ENCODE measurements at regions not wholly inside any gene's neighbourhood (a gene's known extent, or its start where the extent isn't known, plus 50 kb on each side); places are given as distances from the start of the nearest gene placed in this dataset.

DNA sequence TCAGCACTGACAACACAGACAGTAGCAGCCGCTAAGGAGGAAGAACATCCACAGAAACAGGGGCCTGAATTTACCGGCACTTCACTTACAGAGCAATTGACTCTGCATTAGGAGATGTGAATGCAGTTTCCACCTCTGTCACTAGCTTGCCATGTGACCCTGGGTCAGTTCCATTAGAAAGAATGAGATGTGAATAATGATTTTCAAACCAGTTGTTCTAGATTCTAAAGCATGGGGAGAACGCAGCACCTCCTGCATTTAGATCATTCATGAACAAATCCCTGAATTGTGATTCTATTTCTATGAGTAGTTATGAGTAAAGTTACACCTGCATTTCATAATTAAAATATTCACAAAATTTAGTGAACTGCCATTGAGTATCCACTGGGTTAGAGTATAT lies 197.3 kb upstream of the EXOC2 start:
- TF ChIP-seq ZNF24 (tag by site-specific recombination; IDR thresholded peaks at IDR 0.05) (no peak), ZNF510 (tag by site-specific recombination; IDR thresholded peaks at IDR 0.05; ENCODE audit: insufficient replicate concordance) (no peak), ZNF596 (tag by site-specific recombination; IDR thresholded peaks at IDR 0.05) (no peak), TRIM28 (IDR thresholded peaks at IDR 0.05; ENCODE audit: borderline replicate concordance, low read length) (no peak), ZNF571 (tag by site-specific recombination; IDR thresholded peaks at IDR 0.05) (no peak), WT1 (tag by site-specific recombination; IDR thresholded peaks at IDR 0.05) (no peak)
- TF ChIP-seq, protein P1, sequence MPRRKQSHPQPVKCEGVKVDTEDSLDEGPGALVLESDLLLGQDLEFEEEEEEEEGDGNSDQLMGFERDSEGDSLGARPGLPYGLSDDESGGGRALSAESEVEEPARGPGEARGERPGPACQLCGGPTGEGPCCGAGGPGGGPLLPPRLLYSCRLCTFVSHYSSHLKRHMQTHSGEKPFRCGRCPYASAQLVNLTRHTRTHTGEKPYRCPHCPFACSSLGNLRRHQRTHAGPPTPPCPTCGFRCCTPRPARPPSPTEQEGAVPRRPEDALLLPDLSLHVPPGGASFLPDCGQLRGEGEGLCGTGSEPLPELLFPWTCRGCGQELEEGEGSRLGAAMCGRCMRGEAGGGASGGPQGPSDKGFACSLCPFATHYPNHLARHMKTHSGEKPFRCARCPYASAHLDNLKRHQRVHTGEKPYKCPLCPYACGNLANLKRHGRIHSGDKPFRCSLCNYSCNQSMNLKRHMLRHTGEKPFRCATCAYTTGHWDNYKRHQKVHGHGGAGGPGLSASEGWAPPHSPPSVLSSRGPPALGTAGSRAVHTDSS (tag by site-specific recombination; IDR thresholded peaks at IDR 0.05), result no peak
- TF ChIP-seq, protein P2, sequence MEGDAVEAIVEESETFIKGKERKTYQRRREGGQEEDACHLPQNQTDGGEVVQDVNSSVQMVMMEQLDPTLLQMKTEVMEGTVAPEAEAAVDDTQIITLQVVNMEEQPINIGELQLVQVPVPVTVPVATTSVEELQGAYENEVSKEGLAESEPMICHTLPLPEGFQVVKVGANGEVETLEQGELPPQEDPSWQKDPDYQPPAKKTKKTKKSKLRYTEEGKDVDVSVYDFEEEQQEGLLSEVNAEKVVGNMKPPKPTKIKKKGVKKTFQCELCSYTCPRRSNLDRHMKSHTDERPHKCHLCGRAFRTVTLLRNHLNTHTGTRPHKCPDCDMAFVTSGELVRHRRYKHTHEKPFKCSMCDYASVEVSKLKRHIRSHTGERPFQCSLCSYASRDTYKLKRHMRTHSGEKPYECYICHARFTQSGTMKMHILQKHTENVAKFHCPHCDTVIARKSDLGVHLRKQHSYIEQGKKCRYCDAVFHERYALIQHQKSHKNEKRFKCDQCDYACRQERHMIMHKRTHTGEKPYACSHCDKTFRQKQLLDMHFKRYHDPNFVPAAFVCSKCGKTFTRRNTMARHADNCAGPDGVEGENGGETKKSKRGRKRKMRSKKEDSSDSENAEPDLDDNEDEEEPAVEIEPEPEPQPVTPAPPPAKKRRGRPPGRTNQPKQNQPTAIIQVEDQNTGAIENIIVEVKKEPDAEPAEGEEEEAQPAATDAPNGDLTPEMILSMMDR (tag by site-specific recombination; IDR thresholded peaks at IDR 0.05), result no peak
- TF ChIP-seq, protein P3, sequence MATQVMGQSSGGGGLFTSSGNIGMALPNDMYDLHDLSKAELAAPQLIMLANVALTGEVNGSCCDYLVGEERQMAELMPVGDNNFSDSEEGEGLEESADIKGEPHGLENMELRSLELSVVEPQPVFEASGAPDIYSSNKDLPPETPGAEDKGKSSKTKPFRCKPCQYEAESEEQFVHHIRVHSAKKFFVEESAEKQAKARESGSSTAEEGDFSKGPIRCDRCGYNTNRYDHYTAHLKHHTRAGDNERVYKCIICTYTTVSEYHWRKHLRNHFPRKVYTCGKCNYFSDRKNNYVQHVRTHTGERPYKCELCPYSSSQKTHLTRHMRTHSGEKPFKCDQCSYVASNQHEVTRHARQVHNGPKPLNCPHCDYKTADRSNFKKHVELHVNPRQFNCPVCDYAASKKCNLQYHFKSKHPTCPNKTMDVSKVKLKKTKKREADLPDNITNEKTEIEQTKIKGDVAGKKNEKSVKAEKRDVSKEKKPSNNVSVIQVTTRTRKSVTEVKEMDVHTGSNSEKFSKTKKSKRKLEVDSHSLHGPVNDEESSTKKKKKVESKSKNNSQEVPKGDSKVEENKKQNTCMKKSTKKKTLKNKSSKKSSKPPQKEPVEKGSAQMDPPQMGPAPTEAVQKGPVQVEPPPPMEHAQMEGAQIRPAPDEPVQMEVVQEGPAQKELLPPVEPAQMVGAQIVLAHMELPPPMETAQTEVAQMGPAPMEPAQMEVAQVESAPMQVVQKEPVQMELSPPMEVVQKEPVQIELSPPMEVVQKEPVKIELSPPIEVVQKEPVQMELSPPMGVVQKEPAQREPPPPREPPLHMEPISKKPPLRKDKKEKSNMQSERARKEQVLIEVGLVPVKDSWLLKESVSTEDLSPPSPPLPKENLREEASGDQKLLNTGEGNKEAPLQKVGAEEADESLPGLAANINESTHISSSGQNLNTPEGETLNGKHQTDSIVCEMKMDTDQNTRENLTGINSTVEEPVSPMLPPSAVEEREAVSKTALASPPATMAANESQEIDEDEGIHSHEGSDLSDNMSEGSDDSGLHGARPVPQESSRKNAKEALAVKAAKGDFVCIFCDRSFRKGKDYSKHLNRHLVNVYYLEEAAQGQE (tag by site-specific recombination; IDR thresholded peaks at IDR 0.05), result no peak
- TF ChIP-seq, protein P4, sequence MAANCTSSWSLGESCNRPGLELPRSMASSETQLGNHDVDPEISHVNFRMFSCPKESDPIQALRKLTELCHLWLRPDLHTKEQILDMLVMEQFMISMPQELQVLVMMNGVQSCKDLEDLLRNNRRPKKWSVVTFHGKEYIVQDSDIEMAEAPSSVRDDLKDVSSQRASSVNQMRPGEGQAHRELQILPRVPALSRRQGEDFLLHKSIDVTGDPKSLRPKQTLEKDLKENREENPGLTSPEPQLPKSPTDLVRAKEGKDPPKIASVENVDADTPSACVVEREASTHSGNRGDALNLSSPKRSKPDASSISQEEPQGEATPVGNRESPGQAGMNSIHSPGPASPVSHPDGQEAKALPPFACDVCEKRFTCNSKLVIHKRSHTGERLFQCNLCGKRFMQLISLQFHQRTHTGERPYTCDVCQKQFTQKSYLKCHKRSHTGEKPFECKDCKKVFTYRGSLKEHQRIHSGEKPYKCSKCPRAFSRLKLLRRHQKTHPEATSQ (tag by site-specific recombination; IDR thresholded peaks at IDR 0.05), result no peak
